AG09319 (cell line): ENCODE measurements at regions not wholly inside any gene's neighbourhood (a gene's known extent, or its start where the extent isn't known, plus 50 kb on each side); places are given as distances from the start of the nearest gene placed in this dataset.

Experiments
- DNase-seq: peaks from one replicate; pipeline ENCODE4 v3.0.0-alpha.2; 2010; ENCODE audit warnings: low read depth; ENCODE audit errors: extremely low read depth
- CTCF ChIP-seq: IDR thresholded peaks from 2 replicates; pipeline ENCODE4 v1.5.1; 2011; ENCODE audit warnings: low read depth, mild to moderate bottlenecking, inconsistent platforms, low read length, moderate library complexity

- DNase-seq, result no peak
- TF ChIP-seq CTCF, result no peak
Observed at GRCh38 chr5:60263346-60263745, 369.8 kb upstream of the PDE4D start.

DNA sequence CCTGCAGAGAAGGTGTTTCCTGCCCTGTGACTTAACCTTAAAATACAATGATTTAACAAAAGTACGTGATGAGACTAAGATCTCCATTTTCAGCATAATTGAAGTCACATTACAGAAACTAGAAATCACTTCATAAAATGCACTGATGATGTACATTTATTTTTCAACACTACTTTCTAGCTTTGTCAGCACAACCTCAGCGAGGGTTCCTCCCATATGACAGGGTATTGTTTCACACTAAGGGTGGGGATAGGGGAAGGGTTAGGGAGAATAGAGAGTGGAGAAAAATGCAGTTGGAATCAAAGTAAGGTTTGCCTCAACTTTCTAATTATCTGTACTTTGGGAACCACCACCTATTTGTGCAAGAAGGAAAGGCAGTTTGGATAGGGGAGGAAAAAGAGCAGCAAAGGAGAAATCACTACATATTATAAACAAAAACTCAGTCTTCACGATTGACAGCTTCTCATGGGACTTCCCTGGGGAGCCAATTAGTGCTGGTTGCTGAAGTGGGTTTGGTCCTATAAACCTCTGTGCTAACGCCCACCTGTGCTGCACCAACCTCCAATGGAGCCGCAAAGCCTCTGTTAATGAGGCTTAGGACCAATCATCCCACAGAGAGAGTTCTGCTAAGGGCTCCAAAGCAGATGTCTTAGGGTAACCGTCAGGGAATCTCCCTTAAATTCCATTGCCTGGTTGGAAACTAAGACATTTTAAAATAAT, 369.2 kb upstream of the PDE4D start:
- no peak for DNase-seq
- no peak for TF ChIP-seq CTCF

GRCh38 chr5:60261732-60262131, 368.2 kb upstream of the PDE4D start:
- TF ChIP-seq CTCF, result no peak
- DNase-seq, result no peak

GRCh38 chr5:60260658-60261057, 367.1 kb upstream of the PDE4D start:
- no peak for DNase-seq
- no peak for TF ChIP-seq CTCF

GRCh38 chr5:60259730-60260129, 366.2 kb upstream of the PDE4D start:
- TF ChIP-seq CTCF, result no peak
- no peak for DNase-seq

- DNase-seq, result no peak
- no peak for TF ChIP-seq CTCF
Observed at GRCh38 chr5:60257596-60258271, 364.2 kb upstream of the PDE4D start.

GRCh38 chr5:60256546-60256945, 363.0 kb upstream of the PDE4D start:
- TF ChIP-seq CTCF, result no peak

More at GRCh38 chr5:60256546-60256945, 363.0 kb upstream of the PDE4D start:
- no peak for DNase-seq
